ENCODE measurements at regions not wholly inside any gene's neighbourhood (a gene's known extent, or its start where the extent isn't known, plus 50 kb on each side); places are given as distances from the start of the nearest gene placed in this dataset.

DNA sequence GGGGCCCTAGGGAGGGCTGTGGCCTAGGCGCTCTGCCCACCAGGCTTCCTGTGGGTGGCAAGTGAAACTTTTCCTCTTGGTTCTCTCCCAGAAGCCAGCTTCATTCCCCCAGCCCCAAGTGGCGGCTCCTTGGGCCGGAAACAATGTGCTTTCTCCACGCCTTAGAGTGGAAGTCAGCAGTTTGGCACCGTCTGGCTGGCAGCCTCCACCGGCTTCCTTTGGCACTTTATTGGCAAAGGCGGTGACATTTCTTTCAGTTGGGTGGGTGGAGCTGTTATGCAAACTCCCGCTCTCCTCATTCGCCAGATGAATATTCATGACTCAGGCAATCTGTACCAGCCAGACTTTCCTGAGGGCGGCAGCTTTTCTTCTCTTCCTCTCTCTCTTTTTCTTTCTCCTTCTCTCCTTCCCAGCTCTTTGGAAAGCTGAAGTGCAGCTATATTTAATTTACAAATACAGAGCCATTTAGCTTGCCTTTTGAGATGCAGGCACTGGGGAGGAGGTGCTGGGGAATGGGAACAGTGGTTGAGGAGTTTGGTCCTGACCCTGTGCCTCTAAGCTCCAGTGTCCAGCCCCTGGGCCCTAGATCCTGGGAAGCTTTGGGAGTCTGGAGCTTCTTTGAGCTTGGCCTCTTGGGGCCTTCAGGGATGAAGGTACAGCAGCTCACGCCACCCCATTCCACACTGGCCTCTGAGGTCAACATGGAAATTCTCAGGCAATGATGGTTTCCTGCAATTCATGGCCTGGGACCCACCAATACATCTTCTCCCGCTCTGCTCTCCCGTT lies 67.8 kb upstream of the POU3F1 start:
- TF ChIP-seq, protein P1, sequence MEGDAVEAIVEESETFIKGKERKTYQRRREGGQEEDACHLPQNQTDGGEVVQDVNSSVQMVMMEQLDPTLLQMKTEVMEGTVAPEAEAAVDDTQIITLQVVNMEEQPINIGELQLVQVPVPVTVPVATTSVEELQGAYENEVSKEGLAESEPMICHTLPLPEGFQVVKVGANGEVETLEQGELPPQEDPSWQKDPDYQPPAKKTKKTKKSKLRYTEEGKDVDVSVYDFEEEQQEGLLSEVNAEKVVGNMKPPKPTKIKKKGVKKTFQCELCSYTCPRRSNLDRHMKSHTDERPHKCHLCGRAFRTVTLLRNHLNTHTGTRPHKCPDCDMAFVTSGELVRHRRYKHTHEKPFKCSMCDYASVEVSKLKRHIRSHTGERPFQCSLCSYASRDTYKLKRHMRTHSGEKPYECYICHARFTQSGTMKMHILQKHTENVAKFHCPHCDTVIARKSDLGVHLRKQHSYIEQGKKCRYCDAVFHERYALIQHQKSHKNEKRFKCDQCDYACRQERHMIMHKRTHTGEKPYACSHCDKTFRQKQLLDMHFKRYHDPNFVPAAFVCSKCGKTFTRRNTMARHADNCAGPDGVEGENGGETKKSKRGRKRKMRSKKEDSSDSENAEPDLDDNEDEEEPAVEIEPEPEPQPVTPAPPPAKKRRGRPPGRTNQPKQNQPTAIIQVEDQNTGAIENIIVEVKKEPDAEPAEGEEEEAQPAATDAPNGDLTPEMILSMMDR (conservative IDR thresholded peaks at IDR 0.05): no peak
- TF ChIP-seq ZFX (IDR thresholded peaks at IDR 0.05): no peak
